B cell (primary cell): ENCODE measurements at regions not wholly inside any gene's neighbourhood (a gene's known extent, or its start where the extent isn't known, plus 50 kb on each side); places are given as distances from the start of the nearest gene placed in this dataset.

Experiments used
- EZH2 ChIP-seq: IDR thresholded peaks from 2 replicates; pipeline ENCODE4 v1.6.1; 2012; ENCODE audit warnings: borderline replicate concordance, low read depth, mild to moderate bottlenecking, moderate library complexity, low read length; ENCODE audit not compliant: insufficient read depth, poor library complexity, severe bottlenecking
- TF ChIP-seq, protein P1 (sequence below): fragments of 200-600 bp; IDR thresholded peaks from one replicate; pipeline ENCODE4 v1.8.0; 2022; ENCODE audit warnings: antibody characterized with exemption, mild to moderate bottlenecking

DNA sequence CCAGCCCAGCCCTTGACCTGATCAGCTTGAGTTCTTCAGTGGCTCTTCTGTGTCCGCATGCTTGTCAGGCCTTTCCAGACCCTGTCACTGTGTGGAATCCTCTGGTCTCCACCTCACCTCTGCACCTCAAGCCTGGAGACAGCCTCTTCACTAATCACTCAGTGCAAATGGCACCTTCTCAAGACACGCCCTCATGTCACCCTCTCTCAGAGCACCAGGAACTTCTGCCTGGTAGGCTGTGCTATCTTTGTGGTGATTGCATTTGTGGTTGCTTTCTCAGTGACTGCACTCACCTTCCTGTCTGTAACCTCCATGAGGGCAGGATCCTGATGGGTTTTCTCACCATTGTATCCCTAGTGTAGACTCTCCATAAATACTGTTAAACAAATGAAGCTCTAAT, 435.2 kb upstream of the CDH4 start:
- TF ChIP-seq, protein P1, sequence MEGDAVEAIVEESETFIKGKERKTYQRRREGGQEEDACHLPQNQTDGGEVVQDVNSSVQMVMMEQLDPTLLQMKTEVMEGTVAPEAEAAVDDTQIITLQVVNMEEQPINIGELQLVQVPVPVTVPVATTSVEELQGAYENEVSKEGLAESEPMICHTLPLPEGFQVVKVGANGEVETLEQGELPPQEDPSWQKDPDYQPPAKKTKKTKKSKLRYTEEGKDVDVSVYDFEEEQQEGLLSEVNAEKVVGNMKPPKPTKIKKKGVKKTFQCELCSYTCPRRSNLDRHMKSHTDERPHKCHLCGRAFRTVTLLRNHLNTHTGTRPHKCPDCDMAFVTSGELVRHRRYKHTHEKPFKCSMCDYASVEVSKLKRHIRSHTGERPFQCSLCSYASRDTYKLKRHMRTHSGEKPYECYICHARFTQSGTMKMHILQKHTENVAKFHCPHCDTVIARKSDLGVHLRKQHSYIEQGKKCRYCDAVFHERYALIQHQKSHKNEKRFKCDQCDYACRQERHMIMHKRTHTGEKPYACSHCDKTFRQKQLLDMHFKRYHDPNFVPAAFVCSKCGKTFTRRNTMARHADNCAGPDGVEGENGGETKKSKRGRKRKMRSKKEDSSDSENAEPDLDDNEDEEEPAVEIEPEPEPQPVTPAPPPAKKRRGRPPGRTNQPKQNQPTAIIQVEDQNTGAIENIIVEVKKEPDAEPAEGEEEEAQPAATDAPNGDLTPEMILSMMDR: no peak
- no peak for TF ChIP-seq EZH2
